WERI-Rb-1 (cell line): ENCODE measurements at regions not wholly inside any gene's neighbourhood (a gene's known extent, or its start where the extent isn't known, plus 50 kb on each side); places are given as distances from the start of the nearest gene placed in this dataset.
A peak's percentile ranks its signal among the peaks of the same experiment; 100 is the strongest.

ENCODE experiments used
- DNase-seq: peaks from one replicate; pipeline ENCODE4 v3.0.0-alpha.2; 2020
- H3K27ac ChIP-seq: fragments of 250-450 bp; sonication (Bioruptor Pico); 2 replicates; pipeline ENCODE4 v1.5.1; 2020; ENCODE audit warnings: mild to moderate bottlenecking, moderate library complexity
- H3K27me3 ChIP-seq: fragments of 250-450 bp; sonication (Bioruptor Pico); 2 replicates; pipeline ENCODE4 v1.5.1; 2021; ENCODE audit warnings: mild to moderate bottlenecking, low read depth, moderate library complexity; ENCODE audit not compliant: insufficient read depth, severe bottlenecking
- H3K36me3 ChIP-seq: fragments of 250-450 bp; sonication (Bioruptor Pico); 2 replicates; pipeline ENCODE4 v1.5.1; 2020; ENCODE audit warnings: mild to moderate bottlenecking, moderate library complexity
- H3K4me3 ChIP-seq: 2 replicates; pipeline ENCODE4 v1.5.1; 2011; ENCODE audit warnings: low read depth, mild to moderate bottlenecking, control low read depth, low read length
- H3K9me3 ChIP-seq: fragments of 250-450 bp; sonication (Bioruptor Pico); 2 replicates; pipeline ENCODE4 v1.5.1; 2021; ENCODE audit warnings: mild to moderate bottlenecking, moderate library complexity; ENCODE audit not compliant: severe bottlenecking
- CTCF ChIP-seq: IDR thresholded peaks from 2 replicates; pipeline ENCODE4 v1.5.1; 2011; ENCODE audit warnings: low read depth, mild to moderate bottlenecking, control low read depth, inconsistent platforms, low read length

GRCh38 chr10:106216085-106216484 is 948.4 kb downstream of the SORCS1 start:
- no peak overlapping the region for H3K4me3 ChIP-seq
- no peak for TF ChIP-seq CTCF
- no peaks in the 10 kb centered on the region for H3K27me3 ChIP-seq
- H3K9me3 ChIP-seq = no peaks in the 10 kb centered on the region
- no peak for DNase-seq
- H3K27ac ChIP-seq = no peak overlapping the region
- no peaks in the 10 kb centered on the region for H3K36me3 ChIP-seq

- Histone ChIP-seq H3K27me3 (no peaks in the 10 kb centered on the region), H3K9me3 (no peaks in the 10 kb centered on the region), H3K27ac (no peak overlapping the region), H3K36me3 (no peaks in the 10 kb centered on the region), H3K4me3 (no peak overlapping the region)
- no peak for TF ChIP-seq CTCF
- DNase-seq = no peak
Observed at GRCh38 chr10:106214243-106214642, 950.3 kb downstream of the SORCS1 start.

GRCh38 chr10:106213493-106213892 is 951.0 kb downstream of the SORCS1 start:
- Histone ChIP-seq H3K4me3 (no peak overlapping the region), H3K9me3 (no peaks in the 10 kb centered on the region), H3K27ac (no peak overlapping the region), H3K27me3 (no peaks in the 10 kb centered on the region), H3K36me3 (no peaks in the 10 kb centered on the region)
- no peak for TF ChIP-seq CTCF
- DNase-seq = no peak

GRCh38 chr10:106198275-106198674 is 966.2 kb downstream of the SORCS1 start:
- DNase-seq = no peak
- Histone ChIP-seq H3K9me3 (no peaks in the 10 kb centered on the region), H3K27me3 (no peaks in the 10 kb centered on the region), H3K27ac (no peak overlapping the region), H3K36me3 (no peaks in the 10 kb centered on the region), H3K4me3 (no peak overlapping the region)
- TF ChIP-seq CTCF = no peak

GRCh38 chr10:106189292-106189691 is 975.2 kb downstream of the SORCS1 start:
- Histone ChIP-seq H3K27ac (no peak overlapping the region), H3K36me3 (no peaks in the 10 kb centered on the region), H3K9me3 (no peaks in the 10 kb centered on the region), H3K27me3 (no peaks in the 10 kb centered on the region), H3K4me3 (no peak overlapping the region)
- DNase-seq = peak; percentile 69
- TF ChIP-seq CTCF = peak; percentile 69

GRCh38 chr10:106185951-106186350 is 978.6 kb downstream of the SORCS1 start:
- Histone ChIP-seq H3K36me3 (no peaks in the 10 kb centered on the region), H3K4me3 (no peak overlapping the region), H3K9me3 (no peaks in the 10 kb centered on the region), H3K27me3 (no peaks in the 10 kb centered on the region), H3K27ac (no peak overlapping the region)
- DNase-seq = no peak
- no peak for TF ChIP-seq CTCF
